H9 (cell line): ENCODE measurements at regions not wholly inside any gene's neighbourhood (a gene's known extent, or its start where the extent isn't known, plus 50 kb on each side); places are given as distances from the start of the nearest gene placed in this dataset.
A peak's percentile ranks its signal among the peaks of the same experiment; 100 is the strongest.

ENCODE experiments used
- DNase-seq: peaks from one replicate; pipeline ENCODE4 v3.0.0-alpha.2; 2017
- H2AFZ ChIP-seq: one replicate; pipeline ENCODE4 v1.6.1; 2013; ENCODE audit warnings: mild to moderate bottlenecking, low read length, control low read depth, moderate library complexity
- H2AK5ac ChIP-seq: 2 replicates; pipeline ENCODE4 v1.6.1; 2013; ENCODE audit warnings: low read length, control low read depth, mixed read lengths; ENCODE audit not compliant: insufficient read length
- H2BK120ac ChIP-seq: one replicate; pipeline ENCODE4 v1.6.1; 2013; ENCODE audit warnings: low read depth, mild to moderate bottlenecking, low read length, control low read depth, inconsistent platforms; ENCODE audit not compliant: poor library complexity, severe bottlenecking
- H2BK12ac ChIP-seq: 2 replicates; pipeline ENCODE4 v1.6.1; 2013; ENCODE audit warnings: low read length, control low read depth, mixed read lengths, low read depth; ENCODE audit not compliant: insufficient read length
- H2BK15ac ChIP-seq: 2 replicates; pipeline ENCODE4 v1.6.1; 2013; ENCODE audit warnings: low read depth, low read length, control low read depth
- H2BK20ac ChIP-seq: one replicate; pipeline ENCODE4 v1.6.1; 2013; ENCODE audit warnings: low read depth, mild to moderate bottlenecking, low read length, control low read depth, inconsistent platforms; ENCODE audit not compliant: poor library complexity, severe bottlenecking
- H2BK5ac ChIP-seq: 2 replicates; pipeline ENCODE4 v1.6.1; 2013; ENCODE audit warnings: low read length, control low read depth, mixed read lengths; ENCODE audit not compliant: insufficient read length
- H3K14ac ChIP-seq: 2 replicates; pipeline ENCODE4 v1.6.1; 2013; ENCODE audit warnings: low read length, control low read depth; ENCODE audit not compliant: insufficient read depth
- H3K18ac ChIP-seq: 2 replicates; pipeline ENCODE4 v1.6.1; 2013; ENCODE audit warnings: low read depth, mild to moderate bottlenecking, mixed read lengths, low read length, control low read depth; ENCODE audit not compliant: insufficient read length
- H3K23ac ChIP-seq: 2 replicates; pipeline ENCODE4 v1.6.1; 2013; ENCODE audit warnings: low read length, control low read depth, mixed read lengths, low read depth; ENCODE audit not compliant: insufficient read length
- H3K23me2 ChIP-seq: 2 replicates; pipeline ENCODE4 v1.6.1; 2013; ENCODE audit warnings: low read depth, mild to moderate bottlenecking, mixed read lengths, low read length, control low read depth; ENCODE audit not compliant: insufficient read length, poor library complexity, severe bottlenecking
- H3K27ac ChIP-seq: 2 replicates; pipeline ENCODE4 v1.5.1; 2013; ENCODE audit warnings: low read length, control low read depth, mixed read lengths, low read depth; ENCODE audit not compliant: insufficient read length
- H3K27me3 ChIP-seq: 2 replicates; pipeline ENCODE4 v1.6.1; 2013; ENCODE audit warnings: low read length, control low read depth, inconsistent platforms; ENCODE audit not compliant: insufficient read depth
- H3K4ac ChIP-seq: 2 replicates; pipeline ENCODE4 v1.6.1; 2013; ENCODE audit warnings: low read depth, mild to moderate bottlenecking, control low read depth, inconsistent platforms, low read length, moderate library complexity
- H3K4me1 ChIP-seq: 2 replicates; pipeline ENCODE4 v1.6.1; 2013; ENCODE audit warnings: low read length, control low read depth, inconsistent platforms; ENCODE audit not compliant: insufficient read depth
- H3K4me2 ChIP-seq: 2 replicates; pipeline ENCODE4 v1.6.1; 2013; ENCODE audit warnings: low read length, control low read depth, mixed read lengths; ENCODE audit not compliant: insufficient read length, insufficient read depth
- H3K56ac ChIP-seq: 2 replicates; pipeline ENCODE4 v1.6.1; 2013; ENCODE audit warnings: low read depth, mild to moderate bottlenecking, mixed read lengths, low read length, control low read depth; ENCODE audit not compliant: insufficient read length
- H3K79me1 ChIP-seq: 2 replicates; pipeline ENCODE4 v1.6.1; 2013; ENCODE audit warnings: low read depth, mild to moderate bottlenecking, moderate library complexity, low read length, control low read depth, inconsistent platforms; ENCODE audit not compliant: insufficient read depth, poor library complexity, severe bottlenecking
- H3K79me2 ChIP-seq: 2 replicates; pipeline ENCODE4 v1.6.1; 2013; ENCODE audit warnings: low read length, control low read depth, inconsistent platforms; ENCODE audit not compliant: insufficient read depth
- H3K9ac ChIP-seq: 2 replicates; pipeline ENCODE4 v1.6.1; 2013; ENCODE audit warnings: low read length, control low read depth, mixed read lengths; ENCODE audit not compliant: insufficient read length; ENCODE audit errors: extremely low read depth
- H3K9me3 ChIP-seq: one replicate; pipeline ENCODE4 v1.6.1; 2013; ENCODE audit warnings: low read depth, low read length, inconsistent platforms; ENCODE audit not compliant: control insufficient read depth
- H3T11ph ChIP-seq: one replicate; pipeline ENCODE4 v1.6.1; 2013; ENCODE audit warnings: mild to moderate bottlenecking, low read length, control low read depth, inconsistent platforms
- H4K20me1 ChIP-seq: one replicate; pipeline ENCODE4 v1.6.1; 2013; ENCODE audit not compliant: control insufficient read depth, insufficient read length, insufficient read depth
- H4K5ac ChIP-seq: 2 replicates; pipeline ENCODE4 v1.6.1; 2013; ENCODE audit warnings: low read depth, mild to moderate bottlenecking, mixed read lengths, low read length, control low read depth; ENCODE audit not compliant: insufficient read length
- H4K8ac ChIP-seq: replicated peaks from 2 replicates; pipeline ENCODE4 v1.6.1; 2013; ENCODE audit warnings: low read length, control low read depth, mixed read lengths, low read depth; ENCODE audit not compliant: insufficient read length
- H4K91ac ChIP-seq: 2 replicates; pipeline ENCODE4 v1.6.1; 2013; ENCODE audit warnings: low read depth, mild to moderate bottlenecking, moderate library complexity, mixed read lengths, low read length, control low read depth; ENCODE audit not compliant: insufficient read length
- H3K27ac Mint-ChIP-seq, 3 experiments: 2 replicates in 2 of 3; 3 replicates in 1 of 3; pipeline ENCODE4 v1.8.0; 2020 to 2021; ENCODE audit warnings: mixed read lengths in 3 of 3, mild to moderate bottlenecking in 1 of 3, moderate library complexity in 1 of 3
- H3K27me3 Mint-ChIP-seq: 2 replicates; pipeline ENCODE4 v1.8.0; 2021; ENCODE audit warnings: low read depth, mild to moderate bottlenecking, moderate library complexity, mixed read lengths
- H3K36me3 Mint-ChIP-seq, 3 experiments: 2 replicates in 2 of 3; 3 replicates in 1 of 3; pipeline ENCODE4 v1.8.0; 2020 to 2021; ENCODE audit warnings: low read depth in 3 of 3, mixed read lengths in 3 of 3; ENCODE audit not compliant: insufficient read depth in 1 of 3
- H3K4me1 Mint-ChIP-seq, 2 experiments: 2 replicates each; pipeline ENCODE4 v1.8.0; 2020; ENCODE audit warnings: mixed read lengths in 2 of 2
- H3K4me3 Mint-ChIP-seq, 2 experiments: 2 replicates in 1 of 2; 3 replicates in 1 of 2; pipeline ENCODE4 v1.8.0; 2020 to 2021; ENCODE audit warnings: mild to moderate bottlenecking in 2 of 2, mixed read lengths in 2 of 2, moderate library complexity in 1 of 2
- H3K9me3 Mint-ChIP-seq, 2 experiments: 2 replicates in 1 of 2; 3 replicates in 1 of 2; pipeline ENCODE4 v1.8.0; 2020; ENCODE audit warnings: mild to moderate bottlenecking in 2 of 2, mixed read lengths in 2 of 2, moderate library complexity in 1 of 2
- TF ChIP-seq, protein P1 (sequence below): fragments of 200-600 bp; sonication (generic); conservative IDR thresholded peaks from 3 replicates; pipeline ENCODE4 v1.8.0; 2021; ENCODE audit warnings: antibody characterized with exemption, mild to moderate bottlenecking

DNA sequence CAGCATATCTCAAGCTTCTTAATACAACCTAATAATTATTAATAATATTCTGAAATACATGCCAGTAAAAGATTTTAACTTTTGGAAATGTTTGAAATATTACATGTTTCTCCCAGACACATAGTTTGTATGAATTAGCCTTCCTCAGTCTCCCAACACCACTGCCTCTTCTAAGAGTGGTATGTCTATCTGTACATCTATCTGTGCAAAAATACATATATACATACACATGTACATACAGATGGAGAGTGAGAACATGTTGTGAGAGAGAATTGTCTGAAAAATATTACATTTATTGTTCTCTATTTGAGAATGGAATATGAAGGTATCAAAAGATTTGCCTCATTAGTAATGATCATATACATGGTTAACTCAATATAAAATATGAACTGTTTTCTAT, 1567.2 kb upstream of the PRR20A start:
- H2BK20ac ChIP-seq, result no peak overlapping the region
- H3K4me1 ChIP-seq, result no peaks in the 10 kb centered on the region
- no peak overlapping the region for H3K23ac ChIP-seq
- H4K8ac ChIP-seq, result no peak overlapping the region
- H3T11ph ChIP-seq, result no peak overlapping the region
- H2BK15ac ChIP-seq, result no peak overlapping the region
- H3K27ac ChIP-seq, result no peak overlapping the region
- no peak overlapping the region for H2AFZ ChIP-seq
- H3K18ac ChIP-seq, result no peak overlapping the region
- no peak overlapping the region for H3K9ac ChIP-seq
- H3K79me1 ChIP-seq, result no peaks in the 10 kb centered on the region
- no peaks in the 10 kb centered on the region for H3K27me3 ChIP-seq
- TF ChIP-seq, protein P1, sequence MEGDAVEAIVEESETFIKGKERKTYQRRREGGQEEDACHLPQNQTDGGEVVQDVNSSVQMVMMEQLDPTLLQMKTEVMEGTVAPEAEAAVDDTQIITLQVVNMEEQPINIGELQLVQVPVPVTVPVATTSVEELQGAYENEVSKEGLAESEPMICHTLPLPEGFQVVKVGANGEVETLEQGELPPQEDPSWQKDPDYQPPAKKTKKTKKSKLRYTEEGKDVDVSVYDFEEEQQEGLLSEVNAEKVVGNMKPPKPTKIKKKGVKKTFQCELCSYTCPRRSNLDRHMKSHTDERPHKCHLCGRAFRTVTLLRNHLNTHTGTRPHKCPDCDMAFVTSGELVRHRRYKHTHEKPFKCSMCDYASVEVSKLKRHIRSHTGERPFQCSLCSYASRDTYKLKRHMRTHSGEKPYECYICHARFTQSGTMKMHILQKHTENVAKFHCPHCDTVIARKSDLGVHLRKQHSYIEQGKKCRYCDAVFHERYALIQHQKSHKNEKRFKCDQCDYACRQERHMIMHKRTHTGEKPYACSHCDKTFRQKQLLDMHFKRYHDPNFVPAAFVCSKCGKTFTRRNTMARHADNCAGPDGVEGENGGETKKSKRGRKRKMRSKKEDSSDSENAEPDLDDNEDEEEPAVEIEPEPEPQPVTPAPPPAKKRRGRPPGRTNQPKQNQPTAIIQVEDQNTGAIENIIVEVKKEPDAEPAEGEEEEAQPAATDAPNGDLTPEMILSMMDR, result no peak
- no peak overlapping the region for H2AK5ac ChIP-seq
- Mint-ChIP-seq H3K4me3 (no peak overlapping the region), H3K9me3 (no peaks in the 10 kb centered on the region), H3K27me3 (peaks cover 3% of the 10 kb centered on the region), H3K4me1 (peaks cover 58 to 63% of the 10 kb centered on the region in 2 experiments), H3K27ac (peak overlapping the region in 1 of 3 experiments; percentile 90; a peak in 2 of 7 replicates), H3K36me3 (peaks cover 28 to 46% (median 37%) of the 10 kb centered on the region in 3 experiments)
- peaks cover 17% of the 10 kb centered on the region; the same call in 1 of the 2 replicates for H3K79me2 ChIP-seq
- no peak overlapping the region for H2BK12ac ChIP-seq
- no peaks in the 10 kb centered on the region for H3K9me3 ChIP-seq
- DNase-seq, result no peak
- H4K91ac ChIP-seq, result no peak overlapping the region
- peaks cover 2% of the 10 kb centered on the region for H4K20me1 ChIP-seq
- H3K4ac ChIP-seq, result no peak overlapping the region
- H3K4me2 ChIP-seq, result no peak overlapping the region
- H2BK5ac ChIP-seq, result no peak overlapping the region
- H2BK120ac ChIP-seq, result no peak overlapping the region
- H4K5ac ChIP-seq, result no peak overlapping the region
- peaks cover 11% of the 10 kb centered on the region for H3K23me2 ChIP-seq
- no peak overlapping the region for H3K14ac ChIP-seq
- H3K56ac ChIP-seq, result no peak overlapping the region
